NCI-H82 (cell line): ENCODE measurements at regions not wholly inside any gene's neighbourhood (a gene's known extent, or its start where the extent isn't known, plus 50 kb on each side); places are given as distances from the start of the nearest gene placed in this dataset.
A peak's percentile ranks its signal among the peaks of the same experiment; 100 is the strongest.

Experiments
- DNase-seq: peaks from one replicate; lab custom pipeline; 2025; lab: John Stamatoyannopoulos, UW

GRCh38 chr10:10520491-10521385 is 496.9 kb upstream of the CELF2 start:
- DNase-seq = peak; percentile 62

- DNase-seq = no peak
Observed at GRCh38 chr10:10526846-10527245, 490.8 kb upstream of the CELF2 start.

GRCh38 chr10:10527861-10528562 is 489.7 kb upstream of the CELF2 start:
- DNase-seq = no peak

- no peak for DNase-seq
Observed at GRCh38 chr10:10528563-10528910, 489.1 kb upstream of the CELF2 start.

GRCh38 chr10:10530313-10530712 is 487.4 kb upstream of the CELF2 start:
- no peak for DNase-seq

- DNase-seq = no peak
Observed at GRCh38 chr10:10532236-10532635, 485.4 kb upstream of the CELF2 start.

GRCh38 chr10:10532826-10533225 is 484.8 kb upstream of the CELF2 start:
- DNase-seq = no peak

- DNase-seq = no peak
Observed at GRCh38 chr10:10533437-10533836, 484.2 kb upstream of the CELF2 start.

GRCh38 chr10:10538326-10538725 is 479.3 kb upstream of the CELF2 start:
- no peak for DNase-seq

- no peak for DNase-seq
Observed at GRCh38 chr10:10540398-10540797, 477.3 kb upstream of the CELF2 start.

GRCh38 chr10:10542477-10542876 is 475.2 kb upstream of the CELF2 start:
- no peak for DNase-seq

- DNase-seq = no peak
Observed at GRCh38 chr10:10544890-10545289, 472.8 kb upstream of the CELF2 start.

GRCh38 chr10:10545771-10546170 is 471.9 kb upstream of the CELF2 start:
- no peak for DNase-seq

- no peak for DNase-seq
Observed at GRCh38 chr10:10551596-10552301, 465.9 kb upstream of the CELF2 start.

GRCh38 chr10:10552948-10553347 is 464.7 kb upstream of the CELF2 start:
- DNase-seq = no peak

- DNase-seq = no peak
Observed at GRCh38 chr10:10564081-10564794, 453.4 kb upstream of the CELF2 start.

GRCh38 chr10:10576937-10577336 is 440.7 kb upstream of the CELF2 start:
- no peak for DNase-seq

GRCh38 chr10:10579709-10580108 is 438.0 kb upstream of the CELF2 start:
- no peak for DNase-seq

- DNase-seq = no peak
Observed at GRCh38 chr10:10584161-10584560, 433.5 kb upstream of the CELF2 start.

GRCh38 chr10:10587744-10588393 is 429.8 kb upstream of the CELF2 start:
- no peak for DNase-seq

- DNase-seq = no peak
Observed at GRCh38 chr10:10589540-10590303, 427.9 kb upstream of the CELF2 start.
